H1 (cell line): ENCODE measurements at regions not wholly inside any gene's neighbourhood (a gene's known extent, or its start where the extent isn't known, plus 50 kb on each side); places are given as distances from the start of the nearest gene placed in this dataset.

Experiments used
- BACH1 ChIP-seq: IDR thresholded peaks from 2 replicates; pipeline ENCODE4 v1.6.1; 2012; ENCODE audit warnings: low read length, improper control_type of control experiment
- BCL11A ChIP-seq, 2 experiments: IDR thresholded peaks; one replicate each; pipeline ENCODE4 v1.6.1; 2011; ENCODE audit warnings: low read depth in 2 of 2, low read length in 2 of 2, mild to moderate bottlenecking in 2 of 2
- CEBPB ChIP-seq: IDR thresholded peaks from 2 replicates; pipeline ENCODE4 v1.6.1; 2012; ENCODE audit warnings: low read depth, low read length
- GTF2F1 ChIP-seq: IDR thresholded peaks from 2 replicates; pipeline ENCODE4 v1.6.1; 2012; ENCODE audit warnings: low read depth, low read length, improper control_type of control experiment, borderline replicate concordance
- KDM1A ChIP-seq: fragments of 200-600, 300-600 bp; sonication (generic); IDR thresholded peaks from 2 replicates; pipeline ENCODE4 v1.7.1; 2016; ENCODE audit warnings: mild to moderate bottlenecking, low read length, borderline replicate concordance
- POLR2A ChIP-seq, 2 experiments: IDR thresholded peaks; 1 replicate in 1 of 2; 2 replicates in 1 of 2; pipeline ENCODE4 v1.6.1; 2011; ENCODE audit warnings: low read depth in 2 of 2, low read length in 2 of 2, mild to moderate bottlenecking in 2 of 2; ENCODE audit errors: control extremely low read depth in 1 of 2
- RBBP5 ChIP-seq: IDR thresholded peaks from 2 replicates; pipeline ENCODE4 v1.7.1; 2012; ENCODE audit warnings: low read depth, mild to moderate bottlenecking, inconsistent platforms, low read length, moderate library complexity, borderline replicate concordance
- RXRA ChIP-seq: IDR thresholded peaks from 2 replicates; pipeline ENCODE4 v1.6.1; 2011; ENCODE audit warnings: low read depth, mild to moderate bottlenecking, low read length, moderate library complexity; ENCODE audit not compliant: insufficient read depth
- SRF ChIP-seq: IDR thresholded peaks from 2 replicates; pipeline ENCODE4 v1.6.1; 2011; ENCODE audit warnings: mild to moderate bottlenecking, low read depth, low read length, moderate library complexity
- SUZ12 ChIP-seq: fragments of 200-600 bp; sonication (generic); IDR thresholded peaks from 2 replicates; pipeline ENCODE4 v1.6.1; 2012; ENCODE audit warnings: mild to moderate bottlenecking, inconsistent platforms, low read length, moderate library complexity, mixed read lengths
- TAF7 ChIP-seq: optimal IDR thresholded peaks from 2 replicates; pipeline ENCODE3; 2011; ENCODE audit warnings: low read depth, mild to moderate bottlenecking, inconsistent platforms, low read length, moderate library complexity, borderline replicate concordance
- YY1 ChIP-seq: IDR thresholded peaks from 2 replicates; pipeline ENCODE4 v1.6.1; 2011; ENCODE audit warnings: low read depth, mild to moderate bottlenecking, low read length
- TF ChIP-seq, protein P1 (sequence below): fragments of 300-600 bp; sonication (generic); IDR thresholded peaks from 2 replicates; pipeline ENCODE4 v1.7.1; 2012; ENCODE audit warnings: low read length, moderate library complexity, mild to moderate bottlenecking, inconsistent platforms; ENCODE audit not compliant: insufficient replicate concordance

DNA sequence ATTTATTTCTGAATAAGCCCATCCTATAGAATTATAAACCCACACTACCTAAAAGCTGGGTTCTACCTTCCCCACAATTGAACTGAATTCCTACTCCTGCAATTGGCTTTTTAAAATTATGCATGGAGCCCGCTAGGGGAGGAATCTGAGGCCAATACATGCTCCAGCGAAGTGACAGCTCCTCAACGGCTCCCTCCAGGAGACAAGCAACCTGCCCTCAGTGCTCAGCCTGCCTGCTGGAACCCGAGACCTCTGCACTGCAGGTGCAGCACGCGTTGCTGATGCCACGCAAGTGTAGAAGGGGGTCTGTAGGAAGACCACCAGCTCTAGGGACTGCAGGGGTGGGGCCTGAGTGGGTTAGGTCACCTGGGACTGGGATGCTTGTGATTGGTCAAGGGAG, 170.2 kb upstream of the CDYL start (continued):
- TF ChIP-seq, protein P1, sequence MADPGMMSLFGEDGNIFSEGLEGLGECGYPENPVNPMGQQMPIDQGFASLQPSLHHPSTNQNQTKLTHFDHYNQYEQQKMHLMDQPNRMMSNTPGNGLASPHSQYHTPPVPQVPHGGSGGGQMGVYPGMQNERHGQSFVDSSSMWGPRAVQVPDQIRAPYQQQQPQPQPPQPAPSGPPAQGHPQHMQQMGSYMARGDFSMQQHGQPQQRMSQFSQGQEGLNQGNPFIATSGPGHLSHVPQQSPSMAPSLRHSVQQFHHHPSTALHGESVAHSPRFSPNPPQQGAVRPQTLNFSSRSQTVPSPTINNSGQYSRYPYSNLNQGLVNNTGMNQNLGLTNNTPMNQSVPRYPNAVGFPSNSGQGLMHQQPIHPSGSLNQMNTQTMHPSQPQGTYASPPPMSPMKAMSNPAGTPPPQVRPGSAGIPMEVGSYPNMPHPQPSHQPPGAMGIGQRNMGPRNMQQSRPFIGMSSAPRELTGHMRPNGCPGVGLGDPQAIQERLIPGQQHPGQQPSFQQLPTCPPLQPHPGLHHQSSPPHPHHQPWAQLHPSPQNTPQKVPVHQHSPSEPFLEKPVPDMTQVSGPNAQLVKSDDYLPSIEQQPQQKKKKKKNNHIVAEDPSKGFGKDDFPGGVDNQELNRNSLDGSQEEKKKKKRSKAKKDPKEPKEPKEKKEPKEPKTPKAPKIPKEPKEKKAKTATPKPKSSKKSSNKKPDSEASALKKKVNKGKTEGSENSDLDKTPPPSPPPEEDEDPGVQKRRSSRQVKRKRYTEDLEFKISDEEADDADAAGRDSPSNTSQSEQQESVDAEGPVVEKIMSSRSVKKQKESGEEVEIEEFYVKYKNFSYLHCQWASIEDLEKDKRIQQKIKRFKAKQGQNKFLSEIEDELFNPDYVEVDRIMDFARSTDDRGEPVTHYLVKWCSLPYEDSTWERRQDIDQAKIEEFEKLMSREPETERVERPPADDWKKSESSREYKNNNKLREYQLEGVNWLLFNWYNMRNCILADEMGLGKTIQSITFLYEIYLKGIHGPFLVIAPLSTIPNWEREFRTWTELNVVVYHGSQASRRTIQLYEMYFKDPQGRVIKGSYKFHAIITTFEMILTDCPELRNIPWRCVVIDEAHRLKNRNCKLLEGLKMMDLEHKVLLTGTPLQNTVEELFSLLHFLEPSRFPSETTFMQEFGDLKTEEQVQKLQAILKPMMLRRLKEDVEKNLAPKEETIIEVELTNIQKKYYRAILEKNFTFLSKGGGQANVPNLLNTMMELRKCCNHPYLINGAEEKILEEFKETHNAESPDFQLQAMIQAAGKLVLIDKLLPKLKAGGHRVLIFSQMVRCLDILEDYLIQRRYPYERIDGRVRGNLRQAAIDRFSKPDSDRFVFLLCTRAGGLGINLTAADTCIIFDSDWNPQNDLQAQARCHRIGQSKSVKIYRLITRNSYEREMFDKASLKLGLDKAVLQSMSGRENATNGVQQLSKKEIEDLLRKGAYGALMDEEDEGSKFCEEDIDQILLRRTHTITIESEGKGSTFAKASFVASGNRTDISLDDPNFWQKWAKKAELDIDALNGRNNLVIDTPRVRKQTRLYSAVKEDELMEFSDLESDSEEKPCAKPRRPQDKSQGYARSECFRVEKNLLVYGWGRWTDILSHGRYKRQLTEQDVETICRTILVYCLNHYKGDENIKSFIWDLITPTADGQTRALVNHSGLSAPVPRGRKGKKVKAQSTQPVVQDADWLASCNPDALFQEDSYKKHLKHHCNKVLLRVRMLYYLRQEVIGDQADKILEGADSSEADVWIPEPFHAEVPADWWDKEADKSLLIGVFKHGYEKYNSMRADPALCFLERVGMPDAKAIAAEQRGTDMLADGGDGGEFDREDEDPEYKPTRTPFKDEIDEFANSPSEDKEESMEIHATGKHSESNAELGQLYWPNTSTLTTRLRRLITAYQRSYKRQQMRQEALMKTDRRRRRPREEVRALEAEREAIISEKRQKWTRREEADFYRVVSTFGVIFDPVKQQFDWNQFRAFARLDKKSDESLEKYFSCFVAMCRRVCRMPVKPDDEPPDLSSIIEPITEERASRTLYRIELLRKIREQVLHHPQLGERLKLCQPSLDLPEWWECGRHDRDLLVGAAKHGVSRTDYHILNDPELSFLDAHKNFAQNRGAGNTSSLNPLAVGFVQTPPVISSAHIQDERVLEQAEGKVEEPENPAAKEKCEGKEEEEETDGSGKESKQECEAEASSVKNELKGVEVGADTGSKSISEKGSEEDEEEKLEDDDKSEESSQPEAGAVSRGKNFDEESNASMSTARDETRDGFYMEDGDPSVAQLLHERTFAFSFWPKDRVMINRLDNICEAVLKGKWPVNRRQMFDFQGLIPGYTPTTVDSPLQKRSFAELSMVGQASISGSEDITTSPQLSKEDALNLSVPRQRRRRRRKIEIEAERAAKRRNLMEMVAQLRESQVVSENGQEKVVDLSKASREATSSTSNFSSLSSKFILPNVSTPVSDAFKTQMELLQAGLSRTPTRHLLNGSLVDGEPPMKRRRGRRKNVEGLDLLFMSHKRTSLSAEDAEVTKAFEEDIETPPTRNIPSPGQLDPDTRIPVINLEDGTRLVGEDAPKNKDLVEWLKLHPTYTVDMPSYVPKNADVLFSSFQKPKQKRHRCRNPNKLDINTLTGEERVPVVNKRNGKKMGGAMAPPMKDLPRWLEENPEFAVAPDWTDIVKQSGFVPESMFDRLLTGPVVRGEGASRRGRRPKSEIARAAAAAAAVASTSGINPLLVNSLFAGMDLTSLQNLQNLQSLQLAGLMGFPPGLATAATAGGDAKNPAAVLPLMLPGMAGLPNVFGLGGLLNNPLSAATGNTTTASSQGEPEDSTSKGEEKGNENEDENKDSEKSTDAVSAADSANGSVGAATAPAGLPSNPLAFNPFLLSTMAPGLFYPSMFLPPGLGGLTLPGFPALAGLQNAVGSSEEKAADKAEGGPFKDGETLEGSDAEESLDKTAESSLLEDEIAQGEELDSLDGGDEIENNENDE: no peak
- TF ChIP-seq BACH1 (no peak), GTF2F1 (no peak), BCL11A (IDR thresholded peaks at IDR 0.05; ENCODE audit: low read depth in 2 of 2, low read length in 2 of 2) (no peak), CEBPB (no peak), SRF (no peak), TAF7 (no peak), SUZ12 (no peak), RBBP5 (no peak), RXRA (no peak), POLR2A (IDR thresholded peaks at IDR 0.05; ENCODE audit: control extremely low read depth in 1 of 2, low read depth in 2 of 2, low read length in 2 of 2) (no peak), KDM1A (no peak), YY1 (no peak)
